ENCODE measurements at regions not wholly inside any gene's neighbourhood (a gene's known extent, or its start where the extent isn't known, plus 50 kb on each side); places are given as distances from the start of the nearest gene placed in this dataset.

DNA sequence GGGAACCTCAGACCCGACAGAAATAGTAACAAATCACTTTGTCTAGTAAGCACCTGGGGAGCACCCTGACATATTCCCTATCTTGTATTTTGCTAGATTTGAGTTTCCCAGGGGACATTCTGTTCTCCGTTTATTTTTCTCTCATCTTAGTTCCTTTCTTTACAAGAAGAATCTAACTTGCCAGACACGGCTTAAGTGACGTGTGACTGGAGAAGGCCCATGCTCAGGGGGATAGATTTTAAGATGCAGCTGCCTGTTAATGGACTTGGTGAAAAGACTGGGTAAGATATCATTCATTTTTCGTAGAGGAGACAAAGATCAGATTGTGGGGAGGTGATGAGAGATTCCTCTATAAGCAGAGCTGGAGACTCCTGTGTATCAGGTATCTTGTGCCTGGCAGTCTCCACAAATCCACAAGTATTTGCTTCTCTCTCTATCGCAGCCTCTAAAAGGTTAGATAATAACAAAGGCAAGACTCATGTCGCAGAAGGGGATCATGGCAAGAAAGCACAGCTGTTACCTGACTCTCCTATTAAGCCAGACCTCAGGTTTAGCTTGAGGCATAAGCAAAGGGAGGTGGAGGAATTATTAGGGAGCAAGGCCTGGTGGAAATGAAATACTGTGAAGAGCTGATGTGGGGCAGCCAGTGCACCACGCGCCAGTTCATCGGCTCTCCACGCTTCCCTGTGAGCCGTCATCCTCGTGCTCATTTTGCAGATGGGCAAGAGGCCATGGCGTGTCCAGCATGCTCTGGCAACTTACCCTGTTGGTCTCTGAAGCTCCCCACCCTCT lies 347.2 kb upstream of the TNP1 start:
- Histone ChIP-seq H3K27ac (peak overlapping the region; percentile 24), H3K4me3 (no peak overlapping the region), H3K9me3 (no peaks in the 10 kb centered on the region), H3K4me1 (peaks cover 15% of the 10 kb centered on the region), H3K27me3 (ENCODE audit: insufficient read depth in 3 of 3, low read length in 2 of 3) (no peaks in the 10 kb centered on the region), H3K36me3 (ENCODE audit: insufficient read depth in 1 of 2, low read depth in 1 of 2) (no peaks in the 10 kb centered on the region)
- ATAC-seq, result peak in 3 of 4 donors; percentile 55 to 70 (median 59)
- no peak for DNase-seq
- TF ChIP-seq, protein P1, sequence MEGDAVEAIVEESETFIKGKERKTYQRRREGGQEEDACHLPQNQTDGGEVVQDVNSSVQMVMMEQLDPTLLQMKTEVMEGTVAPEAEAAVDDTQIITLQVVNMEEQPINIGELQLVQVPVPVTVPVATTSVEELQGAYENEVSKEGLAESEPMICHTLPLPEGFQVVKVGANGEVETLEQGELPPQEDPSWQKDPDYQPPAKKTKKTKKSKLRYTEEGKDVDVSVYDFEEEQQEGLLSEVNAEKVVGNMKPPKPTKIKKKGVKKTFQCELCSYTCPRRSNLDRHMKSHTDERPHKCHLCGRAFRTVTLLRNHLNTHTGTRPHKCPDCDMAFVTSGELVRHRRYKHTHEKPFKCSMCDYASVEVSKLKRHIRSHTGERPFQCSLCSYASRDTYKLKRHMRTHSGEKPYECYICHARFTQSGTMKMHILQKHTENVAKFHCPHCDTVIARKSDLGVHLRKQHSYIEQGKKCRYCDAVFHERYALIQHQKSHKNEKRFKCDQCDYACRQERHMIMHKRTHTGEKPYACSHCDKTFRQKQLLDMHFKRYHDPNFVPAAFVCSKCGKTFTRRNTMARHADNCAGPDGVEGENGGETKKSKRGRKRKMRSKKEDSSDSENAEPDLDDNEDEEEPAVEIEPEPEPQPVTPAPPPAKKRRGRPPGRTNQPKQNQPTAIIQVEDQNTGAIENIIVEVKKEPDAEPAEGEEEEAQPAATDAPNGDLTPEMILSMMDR (IDR thresholded peaks at IDR 0.05), result no peak
- intact Hi-C loops (cut with DNase I), result no loop called here
- 28 to 68% (median 36%) methylated on average over 14 of the region's 14 CpGs for WGBS, 3 donors

DNA sequence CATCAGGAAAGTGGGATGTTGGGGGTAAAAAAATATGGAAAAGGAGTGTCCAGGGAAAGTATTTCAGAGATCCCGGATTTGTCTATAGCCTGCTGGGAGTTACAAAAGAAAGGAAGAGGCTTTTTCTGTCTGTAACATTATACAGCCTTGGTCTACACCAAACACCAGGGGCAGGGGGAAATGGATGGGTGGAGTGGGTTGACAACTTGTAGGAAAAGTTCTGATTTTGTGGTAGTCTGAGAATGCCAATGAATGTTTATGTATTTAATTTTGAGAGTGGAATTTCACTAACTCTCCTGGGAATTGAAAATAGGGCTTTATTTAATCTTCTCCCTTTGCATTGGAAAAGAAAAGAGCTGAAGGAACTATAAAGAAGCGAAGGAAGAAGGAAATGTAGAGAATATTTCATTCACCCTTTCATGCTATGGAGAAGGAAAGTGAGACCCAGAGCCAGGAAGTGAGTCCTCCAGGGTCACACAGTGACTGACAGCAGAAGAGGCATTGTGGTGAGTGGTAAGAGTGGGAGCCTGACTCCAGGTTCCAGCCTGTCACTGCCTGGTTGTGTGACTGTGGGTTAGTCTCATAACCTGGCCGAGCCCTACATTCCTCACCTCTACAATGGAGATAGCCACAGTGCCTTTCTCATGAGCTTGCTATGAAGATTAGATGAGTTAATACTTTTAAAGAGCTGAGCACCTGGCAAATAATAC lies 346.3 kb upstream of the TNP1 start:
- ATAC-seq (peak in 1 of 4 donors; percentile 23), DNase-seq (no peak)
- Histone ChIP-seq H3K36me3 (ENCODE audit: insufficient read depth in 1 of 2, low read depth in 1 of 2) (no peaks in the 10 kb centered on the region), H3K27ac (no peak overlapping the region), H3K4me3 (no peak overlapping the region), H3K9me3 (no peaks in the 10 kb centered on the region), H3K27me3 (ENCODE audit: insufficient read depth in 3 of 3, low read length in 2 of 3) (no peaks in the 10 kb centered on the region), H3K4me1 (peaks cover 15% of the 10 kb centered on the region)
- TF ChIP-seq, protein P1 (IDR thresholded peaks at IDR 0.05), result no peak
- 83 to 89% (median 89%) methylated on average over 3 of the region's 3 CpGs for WGBS, 3 donors
- intact Hi-C loops (cut with DNase I), result no loop called here

DNA sequence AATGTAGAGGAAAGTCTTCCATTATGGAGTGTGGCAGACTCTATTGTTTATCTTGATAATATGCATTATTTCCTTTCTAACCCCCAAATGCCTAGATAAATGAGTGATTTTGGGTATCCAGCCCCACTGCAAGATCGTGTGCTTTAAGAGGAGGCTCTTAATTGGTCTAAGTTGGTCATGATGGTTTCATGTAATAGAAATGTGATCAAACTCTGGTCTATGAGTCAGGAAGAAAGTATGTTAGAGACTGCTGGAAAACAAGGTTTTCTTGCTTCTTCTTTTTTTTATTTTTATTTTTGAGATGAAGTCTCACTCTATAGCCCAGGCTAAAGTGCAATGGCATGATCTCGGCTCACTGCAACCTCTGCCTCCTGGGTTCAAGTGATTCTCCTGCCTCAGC lies 344.5 kb upstream of the TNP1 start:
- Histone ChIP-seq H3K4me3 (no peak overlapping the region), H3K27me3 (ENCODE audit: insufficient read depth in 3 of 3, low read length in 2 of 3) (no peaks in the 10 kb centered on the region), H3K27ac (no peak overlapping the region), H3K9me3 (no peaks in the 10 kb centered on the region), H3K36me3 (ENCODE audit: insufficient read depth in 1 of 2, low read depth in 1 of 2) (no peaks in the 10 kb centered on the region), H3K4me1 (peaks cover 15% of the 10 kb centered on the region)
- ATAC-seq, result no peak
- TF ChIP-seq, protein P1 (IDR thresholded peaks at IDR 0.05), result no peak
- WGBS, 3 donors, result 86 to 93% (median 90%) methylated on average over 2 of the region's 2 CpGs
- DNase-seq, result no peak
- intact Hi-C loops (cut with DNase I), result no loop called here

DNA sequence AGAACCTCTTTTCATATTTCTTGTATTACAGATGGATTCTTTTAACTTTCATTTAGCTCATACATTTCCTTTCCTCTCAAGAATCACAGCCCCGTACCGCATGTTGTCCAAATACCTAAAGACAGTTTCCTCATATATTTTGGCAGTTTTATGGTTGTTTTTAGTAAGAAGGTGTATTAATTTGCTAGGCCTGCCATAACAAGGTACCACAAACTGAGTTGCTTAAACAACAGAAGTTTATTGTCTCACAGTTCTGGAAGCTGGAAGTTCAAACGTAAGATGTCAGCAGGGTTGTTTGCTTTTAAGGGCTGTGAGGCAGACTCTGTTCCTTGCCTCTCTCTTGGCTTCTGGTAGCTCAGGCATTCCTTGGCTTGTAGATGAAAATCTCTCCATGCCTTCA lies 343.2 kb upstream of the TNP1 start:
- peaks cover 15% of the 10 kb centered on the region for H3K4me1 ChIP-seq
- TF ChIP-seq, protein P1 (IDR thresholded peaks at IDR 0.05), result no peak
- DNase-seq (no peak), ATAC-seq (no peak)
- H3K27ac ChIP-seq, result no peak overlapping the region
- intact Hi-C loops (cut with DNase I), result no loop called here
- 83 to 95% (median 93%) methylated on average over 3 of the region's 3 CpGs for WGBS, 3 donors
- H3K27me3 ChIP-seq (ENCODE audit: insufficient read depth in 3 of 3, low read length in 2 of 3), result no peaks in the 10 kb centered on the region
- H3K9me3 ChIP-seq, result no peaks in the 10 kb centered on the region
- no peak overlapping the region for H3K4me3 ChIP-seq
- no peaks in the 10 kb centered on the region for H3K36me3 ChIP-seq (ENCODE audit: insufficient read depth in 1 of 2, low read depth in 1 of 2)

Data from psoas muscle (tissue), 7 donors.